GM19240 (cell line): ENCODE measurements at regions not wholly inside any gene's neighbourhood (a gene's known extent, or its start where the extent isn't known, plus 50 kb on each side); places are given as distances from the start of the nearest gene placed in this dataset.
"Not testable (repeated sequence)": the region's sequence is repeated elsewhere in the genome, so short reads cannot be mapped to it uniquely, and the experiment has no call there.

Experiments used
- DNase-seq: peaks from one replicate; pipeline ENCODE4 v3.0.0; 2011; ENCODE audit warnings: low spot score; ENCODE audit not compliant: insufficient read length

GRCh38 chr13:58884353-58885209 is 1253.0 kb downstream of the PCDH17 start:
- no peak for DNase-seq

GRCh38 chr13:58889474-58889873 is 1257.9 kb downstream of the PCDH17 start:
- DNase-seq: no peak

GRCh38 chr13:58893396-58893795 is 1261.9 kb downstream of the PCDH17 start:
- no peak for DNase-seq

GRCh38 chr13:58906329-58907007 is 1257.3 kb downstream of the DIAPH3 start:
- DNase-seq: no peak

GRCh38 chr13:58907347-58907746 is 1256.4 kb downstream of the DIAPH3 start:
- no peak for DNase-seq

- no peak for DNase-seq
These were observed 1255.6 kb downstream of the DIAPH3 start for GRCh38 chr13:58908019-58908679.

GRCh38 chr13:58919551-58919950 is 1244.2 kb downstream of the DIAPH3 start:
- DNase-seq: no peak

- no peak for DNase-seq
These were observed 1242.6 kb downstream of the DIAPH3 start for GRCh38 chr13:58921129-58921528.

- DNase-seq: no peak
These were observed 1236.9 kb downstream of the DIAPH3 start for GRCh38 chr13:58926858-58927257.

GRCh38 chr13:58933475-58933874 is 1230.3 kb downstream of the DIAPH3 start:
- no peak for DNase-seq

- DNase-seq: no peak
These were observed 1228.0 kb downstream of the DIAPH3 start for GRCh38 chr13:58935689-58936088.

- DNase-seq: no peak
These were observed 1217.5 kb downstream of the DIAPH3 start for GRCh38 chr13:58946274-58946673.

GRCh38 chr13:58949646-58950045 is 1214.1 kb downstream of the DIAPH3 start:
- DNase-seq: no peak

GRCh38 chr13:58950911-58951310 is 1212.8 kb downstream of the DIAPH3 start:
- DNase-seq: no peak

GRCh38 chr13:58953638-58954037 is 1210.1 kb downstream of the DIAPH3 start:
- DNase-seq: no peak

GRCh38 chr13:58955546-58956385 is 1208.0 kb downstream of the DIAPH3 start:
- no peak for DNase-seq

GRCh38 chr13:58958097-58958496 is 1205.6 kb downstream of the DIAPH3 start:
- not testable (repeated sequence) for DNase-seq

- DNase-seq: no peak
These were observed 1202.8 kb downstream of the DIAPH3 start for GRCh38 chr13:58960888-58961287.

- no peak for DNase-seq
These were observed 1200.4 kb downstream of the DIAPH3 start for GRCh38 chr13:58963321-58963720.

- DNase-seq: no peak
These were observed 1199.7 kb downstream of the DIAPH3 start for GRCh38 chr13:58964048-58964447.

GRCh38 chr13:58977085-58977484 is 1186.6 kb downstream of the DIAPH3 start:
- no peak for DNase-seq
